GM19463 (cell line): ENCODE measurements at regions not wholly inside any gene's neighbourhood (a gene's known extent, or its start where the extent isn't known, plus 50 kb on each side); places are given as distances from the start of the nearest gene placed in this dataset.
"Not testable (repeated sequence)": the region's sequence is repeated elsewhere in the genome, so short reads cannot be mapped to it uniquely, and the experiment has no call there.

ENCODE experiments used
- ATAC-seq: cut with Tn5 transposase; IDR thresholded peaks from one replicate; pipeline ENCODE4 v1.9.1; 2021; ENCODE audit warnings: mild to moderate bottlenecking, moderate library complexity; ENCODE audit not compliant: unreplicated experiment

- not testable (repeated sequence) for ATAC-seq
These were observed 191.6 kb upstream of the MGAT5 start for GRCh38 chr2:134062235-134062634.

- not testable (repeated sequence) for ATAC-seq
These were observed 190.0 kb upstream of the MGAT5 start for GRCh38 chr2:134063916-134064315.

- no peak for ATAC-seq
These were observed 183.6 kb upstream of the MGAT5 start for GRCh38 chr2:134070281-134070741.

GRCh38 chr2:134072341-134072740, 181.5 kb upstream of the MGAT5 start:
- ATAC-seq = no peak

- no peak for ATAC-seq
These were observed 180.8 kb upstream of the MGAT5 start for GRCh38 chr2:134073023-134073422.

- ATAC-seq = no peak
These were observed 179.3 kb upstream of the MGAT5 start for GRCh38 chr2:134074619-134075018.

- no peak for ATAC-seq
These were observed 178.7 kb upstream of the MGAT5 start for GRCh38 chr2:134075204-134075603.

- ATAC-seq = no peak
These were observed 175.5 kb upstream of the MGAT5 start for GRCh38 chr2:134078354-134078753.

GRCh38 chr2:134079373-134079772, 174.5 kb upstream of the MGAT5 start:
- ATAC-seq = peak; percentile 99

- ATAC-seq = no peak
These were observed 173.3 kb upstream of the MGAT5 start for GRCh38 chr2:134080386-134081089.

- no peak for ATAC-seq
These were observed 172.5 kb upstream of the MGAT5 start for GRCh38 chr2:134081238-134081938.

GRCh38 chr2:134083548-134083947, 170.3 kb upstream of the MGAT5 start:
- no peak for ATAC-seq

- ATAC-seq = no peak
These were observed 167.2 kb upstream of the MGAT5 start for GRCh38 chr2:134086594-134087219.

- peak; percentile 91 for ATAC-seq
These were observed 166.4 kb upstream of the MGAT5 start for GRCh38 chr2:134087371-134087921.

GRCh38 chr2:134089454-134089853, 164.4 kb upstream of the MGAT5 start:
- ATAC-seq = no peak

GRCh38 chr2:134097740-134098139, 156.1 kb upstream of the MGAT5 start:
- peak; percentile 53 for ATAC-seq

- ATAC-seq = no peak
These were observed 155.6 kb upstream of the MGAT5 start for GRCh38 chr2:134098321-134098720.

GRCh38 chr2:134099273-134099672, 154.6 kb upstream of the MGAT5 start:
- no peak for ATAC-seq

GRCh38 chr2:134103196-134103595, 150.7 kb upstream of the MGAT5 start:
- ATAC-seq = no peak

- ATAC-seq = no peak
These were observed 149.1 kb upstream of the MGAT5 start for GRCh38 chr2:134104754-134105153.

GRCh38 chr2:134107402-134107801, 146.5 kb upstream of the MGAT5 start:
- ATAC-seq = no peak

GRCh38 chr2:134108113-134108512, 145.8 kb upstream of the MGAT5 start:
- no peak for ATAC-seq
